ENCODE measurements at regions not wholly inside any gene's neighbourhood (a gene's known extent, or its start where the extent isn't known, plus 50 kb on each side); places are given as distances from the start of the nearest gene placed in this dataset.

DNA sequence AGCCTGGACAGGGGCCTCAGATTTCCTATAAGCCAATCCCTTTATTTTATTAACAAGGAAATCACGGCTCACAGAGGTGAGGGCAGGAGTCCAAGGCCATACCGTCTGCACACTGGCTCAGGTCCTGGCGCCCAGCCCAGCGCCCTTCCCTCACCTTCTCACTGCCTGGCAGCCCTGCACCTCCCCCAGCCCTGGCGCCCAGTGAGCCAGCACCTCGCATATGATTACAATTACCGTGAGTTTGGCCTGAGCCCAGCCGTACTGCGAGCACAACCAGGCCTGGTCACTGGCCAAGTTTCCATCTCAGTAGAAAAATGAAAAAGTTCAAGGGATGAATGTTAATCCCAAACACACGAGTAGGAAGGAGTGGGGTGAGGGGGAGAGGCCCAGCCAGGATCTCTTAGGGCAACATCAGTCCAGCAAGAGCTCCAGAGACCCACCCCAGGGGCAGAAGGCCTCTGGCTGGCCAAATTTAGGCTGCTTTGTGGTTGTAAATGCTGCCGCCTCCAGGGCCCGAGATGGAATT is 68.4 kb downstream of the MCFD2 start (continued):
- TF ChIP-seq, protein P1, sequence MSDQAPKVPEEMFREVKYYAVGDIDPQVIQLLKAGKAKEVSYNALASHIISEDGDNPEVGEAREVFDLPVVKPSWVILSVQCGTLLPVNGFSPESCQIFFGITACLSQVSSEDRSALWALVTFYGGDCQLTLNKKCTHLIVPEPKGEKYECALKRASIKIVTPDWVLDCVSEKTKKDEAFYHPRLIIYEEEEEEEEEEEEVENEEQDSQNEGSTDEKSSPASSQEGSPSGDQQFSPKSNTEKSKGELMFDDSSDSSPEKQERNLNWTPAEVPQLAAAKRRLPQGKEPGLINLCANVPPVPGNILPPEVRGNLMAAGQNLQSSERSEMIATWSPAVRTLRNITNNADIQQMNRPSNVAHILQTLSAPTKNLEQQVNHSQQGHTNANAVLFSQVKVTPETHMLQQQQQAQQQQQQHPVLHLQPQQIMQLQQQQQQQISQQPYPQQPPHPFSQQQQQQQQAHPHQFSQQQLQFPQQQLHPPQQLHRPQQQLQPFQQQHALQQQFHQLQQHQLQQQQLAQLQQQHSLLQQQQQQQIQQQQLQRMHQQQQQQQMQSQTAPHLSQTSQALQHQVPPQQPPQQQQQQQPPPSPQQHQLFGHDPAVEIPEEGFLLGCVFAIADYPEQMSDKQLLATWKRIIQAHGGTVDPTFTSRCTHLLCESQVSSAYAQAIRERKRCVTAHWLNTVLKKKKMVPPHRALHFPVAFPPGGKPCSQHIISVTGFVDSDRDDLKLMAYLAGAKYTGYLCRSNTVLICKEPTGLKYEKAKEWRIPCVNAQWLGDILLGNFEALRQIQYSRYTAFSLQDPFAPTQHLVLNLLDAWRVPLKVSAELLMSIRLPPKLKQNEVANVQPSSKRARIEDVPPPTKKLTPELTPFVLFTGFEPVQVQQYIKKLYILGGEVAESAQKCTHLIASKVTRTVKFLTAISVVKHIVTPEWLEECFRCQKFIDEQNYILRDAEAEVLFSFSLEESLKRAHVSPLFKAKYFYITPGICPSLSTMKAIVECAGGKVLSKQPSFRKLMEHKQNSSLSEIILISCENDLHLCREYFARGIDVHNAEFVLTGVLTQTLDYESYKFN (CRISPR knock-in tag; conservative IDR thresholded peaks at IDR 0.05), result peak; percentile 53
- TF ChIP-seq, protein P2, sequence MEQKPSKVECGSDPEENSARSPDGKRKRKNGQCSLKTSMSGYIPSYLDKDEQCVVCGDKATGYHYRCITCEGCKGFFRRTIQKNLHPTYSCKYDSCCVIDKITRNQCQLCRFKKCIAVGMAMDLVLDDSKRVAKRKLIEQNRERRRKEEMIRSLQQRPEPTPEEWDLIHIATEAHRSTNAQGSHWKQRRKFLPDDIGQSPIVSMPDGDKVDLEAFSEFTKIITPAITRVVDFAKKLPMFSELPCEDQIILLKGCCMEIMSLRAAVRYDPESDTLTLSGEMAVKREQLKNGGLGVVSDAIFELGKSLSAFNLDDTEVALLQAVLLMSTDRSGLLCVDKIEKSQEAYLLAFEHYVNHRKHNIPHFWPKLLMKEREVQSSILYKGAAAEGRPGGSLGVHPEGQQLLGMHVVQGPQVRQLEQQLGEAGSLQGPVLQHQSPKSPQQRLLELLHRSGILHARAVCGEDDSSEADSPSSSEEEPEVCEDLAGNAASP (CRISPR knock-in tag; IDR thresholded peaks at IDR 0.05; ENCODE audit: borderline replicate concordance), result peak; percentile 71; the same call in 1 of the 2 replicates
- no peak for TF ChIP-seq IRX3 (CRISPR knock-in tag; IDR thresholded peaks at IDR 0.05; ENCODE audit: borderline replicate concordance, low read depth)
- TF ChIP-seq, protein P3, sequence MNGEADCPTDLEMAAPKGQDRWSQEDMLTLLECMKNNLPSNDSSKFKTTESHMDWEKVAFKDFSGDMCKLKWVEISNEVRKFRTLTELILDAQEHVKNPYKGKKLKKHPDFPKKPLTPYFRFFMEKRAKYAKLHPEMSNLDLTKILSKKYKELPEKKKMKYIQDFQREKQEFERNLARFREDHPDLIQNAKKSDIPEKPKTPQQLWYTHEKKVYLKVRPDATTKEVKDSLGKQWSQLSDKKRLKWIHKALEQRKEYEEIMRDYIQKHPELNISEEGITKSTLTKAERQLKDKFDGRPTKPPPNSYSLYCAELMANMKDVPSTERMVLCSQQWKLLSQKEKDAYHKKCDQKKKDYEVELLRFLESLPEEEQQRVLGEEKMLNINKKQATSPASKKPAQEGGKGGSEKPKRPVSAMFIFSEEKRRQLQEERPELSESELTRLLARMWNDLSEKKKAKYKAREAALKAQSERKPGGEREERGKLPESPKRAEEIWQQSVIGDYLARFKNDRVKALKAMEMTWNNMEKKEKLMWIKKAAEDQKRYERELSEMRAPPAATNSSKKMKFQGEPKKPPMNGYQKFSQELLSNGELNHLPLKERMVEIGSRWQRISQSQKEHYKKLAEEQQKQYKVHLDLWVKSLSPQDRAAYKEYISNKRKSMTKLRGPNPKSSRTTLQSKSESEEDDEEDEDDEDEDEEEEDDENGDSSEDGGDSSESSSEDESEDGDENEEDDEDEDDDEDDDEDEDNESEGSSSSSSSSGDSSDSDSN (CRISPR knock-in tag; IDR thresholded peaks at IDR 0.05), result peak; percentile 36; the same call in 1 of the 2 replicates
- TF ChIP-seq, protein P4, sequence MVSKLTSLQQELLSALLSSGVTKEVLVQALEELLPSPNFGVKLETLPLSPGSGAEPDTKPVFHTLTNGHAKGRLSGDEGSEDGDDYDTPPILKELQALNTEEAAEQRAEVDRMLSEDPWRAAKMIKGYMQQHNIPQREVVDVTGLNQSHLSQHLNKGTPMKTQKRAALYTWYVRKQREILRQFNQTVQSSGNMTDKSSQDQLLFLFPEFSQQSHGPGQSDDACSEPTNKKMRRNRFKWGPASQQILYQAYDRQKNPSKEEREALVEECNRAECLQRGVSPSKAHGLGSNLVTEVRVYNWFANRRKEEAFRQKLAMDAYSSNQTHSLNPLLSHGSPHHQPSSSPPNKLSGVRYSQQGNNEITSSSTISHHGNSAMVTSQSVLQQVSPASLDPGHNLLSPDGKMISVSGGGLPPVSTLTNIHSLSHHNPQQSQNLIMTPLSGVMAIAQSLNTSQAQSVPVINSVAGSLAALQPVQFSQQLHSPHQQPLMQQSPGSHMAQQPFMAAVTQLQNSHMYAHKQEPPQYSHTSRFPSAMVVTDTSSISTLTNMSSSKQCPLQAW (CRISPR knock-in tag; IDR thresholded peaks at IDR 0.05), result peak; percentile 54; the same call in 1 of the 2 replicates
- TF ChIP-seq, protein P5, sequence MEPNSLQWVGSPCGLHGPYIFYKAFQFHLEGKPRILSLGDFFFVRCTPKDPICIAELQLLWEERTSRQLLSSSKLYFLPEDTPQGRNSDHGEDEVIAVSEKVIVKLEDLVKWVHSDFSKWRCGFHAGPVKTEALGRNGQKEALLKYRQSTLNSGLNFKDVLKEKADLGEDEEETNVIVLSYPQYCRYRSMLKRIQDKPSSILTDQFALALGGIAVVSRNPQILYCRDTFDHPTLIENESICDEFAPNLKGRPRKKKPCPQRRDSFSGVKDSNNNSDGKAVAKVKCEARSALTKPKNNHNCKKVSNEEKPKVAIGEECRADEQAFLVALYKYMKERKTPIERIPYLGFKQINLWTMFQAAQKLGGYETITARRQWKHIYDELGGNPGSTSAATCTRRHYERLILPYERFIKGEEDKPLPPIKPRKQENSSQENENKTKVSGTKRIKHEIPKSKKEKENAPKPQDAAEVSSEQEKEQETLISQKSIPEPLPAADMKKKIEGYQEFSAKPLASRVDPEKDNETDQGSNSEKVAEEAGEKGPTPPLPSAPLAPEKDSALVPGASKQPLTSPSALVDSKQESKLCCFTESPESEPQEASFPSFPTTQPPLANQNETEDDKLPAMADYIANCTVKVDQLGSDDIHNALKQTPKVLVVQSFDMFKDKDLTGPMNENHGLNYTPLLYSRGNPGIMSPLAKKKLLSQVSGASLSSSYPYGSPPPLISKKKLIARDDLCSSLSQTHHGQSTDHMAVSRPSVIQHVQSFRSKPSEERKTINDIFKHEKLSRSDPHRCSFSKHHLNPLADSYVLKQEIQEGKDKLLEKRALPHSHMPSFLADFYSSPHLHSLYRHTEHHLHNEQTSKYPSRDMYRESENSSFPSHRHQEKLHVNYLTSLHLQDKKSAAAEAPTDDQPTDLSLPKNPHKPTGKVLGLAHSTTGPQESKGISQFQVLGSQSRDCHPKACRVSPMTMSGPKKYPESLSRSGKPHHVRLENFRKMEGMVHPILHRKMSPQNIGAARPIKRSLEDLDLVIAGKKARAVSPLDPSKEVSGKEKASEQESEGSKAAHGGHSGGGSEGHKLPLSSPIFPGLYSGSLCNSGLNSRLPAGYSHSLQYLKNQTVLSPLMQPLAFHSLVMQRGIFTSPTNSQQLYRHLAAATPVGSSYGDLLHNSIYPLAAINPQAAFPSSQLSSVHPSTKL (CRISPR knock-in tag; IDR thresholded peaks at IDR 0.05), result peak; percentile 82
- TF ChIP-seq HDAC1 (CRISPR knock-in tag; IDR thresholded peaks at IDR 0.05), result peak; percentile 46; the same call in 1 of the 2 replicates
- peak; percentile 33; the same call in 1 of the 2 replicates for TF ChIP-seq ZNF501 (CRISPR knock-in tag; IDR thresholded peaks at IDR 0.05)
- TF ChIP-seq KAT8 (CRISPR knock-in tag; IDR thresholded peaks at IDR 0.05), result no peak
- peak; percentile 66; the same call in 1 of the 2 replicates for TF ChIP-seq RXRA (CRISPR knock-in tag; IDR thresholded peaks at IDR 0.05)
- no peak for TF ChIP-seq ZNF556 (CRISPR knock-in tag; IDR thresholded peaks at IDR 0.05; ENCODE audit: borderline replicate concordance)
- TF ChIP-seq HNRNPL (IDR thresholded peaks at IDR 0.05; ENCODE audit: low read depth, low read length), result peak; percentile 69; the same call in 1 of the 2 replicates
- 0 out of 2 replicates have a peak, but pooled peaks have one; percentile 23 for TF ChIP-seq ZNF644 (CRISPR knock-in tag; IDR thresholded peaks at IDR 0.05; ENCODE audit: low read depth)
- no peak for TF ChIP-seq FOXK2 (IDR thresholded peaks at IDR 0.05)

Data from HepG2 (cell line).